SJCRH30 (cell line): ENCODE measurements at regions not wholly inside any gene's neighbourhood (a gene's known extent, or its start where the extent isn't known, plus 50 kb on each side); places are given as distances from the start of the nearest gene placed in this dataset.
A peak's percentile ranks its signal among the peaks of the same experiment; 100 is the strongest.

Experiments
- DNase-seq, 2 experiments: peaks; one replicate each; pipeline ENCODE4 v3.0.0-alpha.2; 2015 to 2020
- H3K27ac ChIP-seq: fragments of 250-450 bp; sonication (Bioruptor Pico); 2 replicates; pipeline ENCODE4 v1.5.1; 2020; ENCODE audit warnings: mild to moderate bottlenecking, moderate library complexity
- H3K27me3 ChIP-seq: fragments of 250-450 bp; sonication (Bioruptor Pico); 2 replicates; pipeline ENCODE4 v1.5.1; 2020; ENCODE audit warnings: mild to moderate bottlenecking, moderate library complexity
- H3K36me3 ChIP-seq: fragments of 250-450 bp; sonication (Bioruptor Pico); 2 replicates; pipeline ENCODE4 v1.5.1; 2020; ENCODE audit warnings: mild to moderate bottlenecking, moderate library complexity
- H3K4me1 ChIP-seq: fragments of 250-450 bp; sonication (Bioruptor Pico); 2 replicates; pipeline ENCODE4 v1.5.1; 2020; ENCODE audit warnings: mild to moderate bottlenecking, moderate library complexity
- H3K4me3 ChIP-seq: fragments of 250-450 bp; sonication (Bioruptor Pico); 2 replicates; pipeline ENCODE4 v1.5.1; 2020; ENCODE audit warnings: mild to moderate bottlenecking, moderate library complexity
- H3K9me3 ChIP-seq: fragments of 250-450 bp; sonication (Bioruptor Pico); replicated peaks from 2 replicates; pipeline ENCODE4 v1.5.1; 2020; ENCODE audit warnings: mild to moderate bottlenecking, moderate library complexity

DNA sequence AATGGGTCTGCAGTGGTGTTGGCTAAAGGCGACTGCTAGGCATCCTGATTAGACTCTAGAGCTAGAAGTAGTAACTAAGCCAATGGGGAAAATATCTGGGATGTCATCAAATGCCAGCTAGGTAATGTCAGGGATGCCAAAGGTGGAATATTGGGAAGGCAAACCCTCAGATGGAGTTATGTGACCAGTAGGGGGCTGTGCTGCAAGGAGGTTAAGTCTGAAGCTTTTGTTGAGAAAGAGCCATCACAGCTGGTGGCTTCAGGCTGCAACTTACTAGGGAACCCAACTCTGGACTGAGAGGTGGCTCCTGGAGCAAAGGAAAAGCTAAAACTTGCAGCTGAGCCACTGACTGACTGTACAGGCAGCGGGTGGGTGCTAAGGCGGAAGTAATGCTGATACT, 576.9 kb upstream of the GHITM start:
- no peaks in the 10 kb centered on the region for H3K36me3 ChIP-seq

DNA sequence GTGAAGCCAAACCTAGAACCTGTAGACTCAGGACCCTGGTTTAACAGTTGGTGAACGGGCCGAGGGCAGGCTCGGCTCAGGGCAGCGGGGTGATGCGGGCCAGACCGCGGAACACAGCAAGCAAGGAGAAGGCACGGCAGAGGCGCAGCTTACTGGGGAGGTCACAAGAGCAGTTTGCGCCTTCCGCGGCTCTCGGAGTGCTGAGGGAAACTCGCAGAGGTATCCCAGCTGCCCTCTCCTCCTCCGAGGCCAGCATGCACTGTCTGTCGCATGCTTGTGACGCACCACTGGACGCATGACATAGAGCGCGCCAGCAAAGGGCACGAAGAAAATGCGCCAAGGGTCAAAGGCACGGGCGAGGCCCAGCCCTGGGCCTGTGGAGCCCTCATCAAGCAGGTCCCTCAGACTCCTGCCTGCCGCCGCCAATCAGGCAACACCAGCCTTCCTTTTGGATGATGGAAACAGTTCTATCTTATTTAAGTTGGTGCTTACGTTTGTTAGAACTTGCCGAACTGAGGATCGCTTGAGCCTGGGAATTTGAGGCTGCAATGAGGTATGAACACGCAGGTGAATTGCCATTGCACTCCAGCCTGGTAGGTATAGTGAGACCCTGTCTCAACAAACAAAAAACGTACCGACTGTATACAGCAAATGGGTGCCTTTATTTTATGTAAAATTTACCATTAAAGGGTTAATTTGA, 574.3 kb upstream of the GHITM start:
- H3K27ac ChIP-seq = no peak overlapping the region
- DNase-seq = no peak

More for the DNA sequence above, 576.9 kb upstream of the GHITM start:
- Histone ChIP-seq H3K9me3 (no peaks in the 10 kb centered on the region), H3K27me3 (no peaks in the 10 kb centered on the region), H3K4me1 (no peaks in the 10 kb centered on the region), H3K27ac (no peak overlapping the region), H3K4me3 (no peak overlapping the region)
- no peak for DNase-seq

GRCh38 chr10:83572036-83572435, 567.3 kb upstream of the GHITM start:
- Histone ChIP-seq H3K27ac (no peak overlapping the region), H3K36me3 (no peaks in the 10 kb centered on the region), H3K9me3 (no peaks in the 10 kb centered on the region), H3K4me1 (no peaks in the 10 kb centered on the region), H3K4me3 (no peak overlapping the region), H3K27me3 (no peaks in the 10 kb centered on the region)
- no peak for DNase-seq

More for the DNA sequence above, 574.3 kb upstream of the GHITM start:
- Histone ChIP-seq H3K9me3 (no peaks in the 10 kb centered on the region), H3K4me3 (no peak overlapping the region), H3K36me3 (no peaks in the 10 kb centered on the region), H3K27me3 (no peaks in the 10 kb centered on the region), H3K4me1 (no peaks in the 10 kb centered on the region)

DNA sequence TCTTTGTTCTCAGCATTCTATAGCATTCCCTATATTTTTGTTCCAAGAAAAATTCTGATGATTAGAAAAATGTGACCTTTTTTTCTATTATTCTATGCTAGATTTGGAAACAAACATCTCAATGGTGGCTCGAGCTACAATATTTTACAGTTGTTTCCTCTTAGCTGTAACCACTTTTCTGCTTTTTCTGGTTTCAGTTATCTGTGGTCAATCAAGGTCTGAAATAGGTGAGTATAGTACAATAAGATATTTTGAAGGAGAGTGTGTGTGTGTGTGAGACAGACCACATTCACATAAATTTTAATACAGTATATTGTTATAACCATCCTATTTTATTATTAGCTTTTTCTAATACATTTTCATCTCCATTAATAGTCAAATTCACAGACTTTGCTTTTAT, 564.5 kb upstream of the GHITM start:
- no peaks in the 10 kb centered on the region for H3K36me3 ChIP-seq

GRCh38 chr10:83577421-83577820, 561.9 kb upstream of the GHITM start:
- DNase-seq = no peak
- no peaks in the 10 kb centered on the region for H3K36me3 ChIP-seq
- no peaks in the 10 kb centered on the region for H3K9me3 ChIP-seq
- H3K4me3 ChIP-seq = no peak overlapping the region
- no peaks in the 10 kb centered on the region for H3K27me3 ChIP-seq
- H3K4me1 ChIP-seq = no peaks in the 10 kb centered on the region
- H3K27ac ChIP-seq = no peak overlapping the region

More for the DNA sequence above, 564.5 kb upstream of the GHITM start:
- no peak for DNase-seq
- Histone ChIP-seq H3K27me3 (no peaks in the 10 kb centered on the region), H3K4me1 (no peaks in the 10 kb centered on the region), H3K27ac (no peak overlapping the region), H3K4me3 (no peak overlapping the region), H3K9me3 (no peaks in the 10 kb centered on the region)

- H3K27me3 ChIP-seq = no peaks in the 10 kb centered on the region
- H3K4me1 ChIP-seq = no peaks in the 10 kb centered on the region
- no peak overlapping the region for H3K4me3 ChIP-seq
- no peaks in the 10 kb centered on the region for H3K36me3 ChIP-seq
- DNase-seq = no peak
- H3K9me3 ChIP-seq = no peaks in the 10 kb centered on the region
- no peak overlapping the region for H3K27ac ChIP-seq
These were observed 558.8 kb upstream of the GHITM start for GRCh38 chr10:83580373-83581012.

- H3K9me3 ChIP-seq = no peaks in the 10 kb centered on the region
- no peak overlapping the region for H3K27ac ChIP-seq
- no peak overlapping the region for H3K4me3 ChIP-seq
- no peaks in the 10 kb centered on the region for H3K36me3 ChIP-seq
- no peaks in the 10 kb centered on the region for H3K27me3 ChIP-seq
- no peak for DNase-seq
- H3K4me1 ChIP-seq = no peaks in the 10 kb centered on the region
These were observed 556.8 kb upstream of the GHITM start for GRCh38 chr10:83582407-83583095.

DNA sequence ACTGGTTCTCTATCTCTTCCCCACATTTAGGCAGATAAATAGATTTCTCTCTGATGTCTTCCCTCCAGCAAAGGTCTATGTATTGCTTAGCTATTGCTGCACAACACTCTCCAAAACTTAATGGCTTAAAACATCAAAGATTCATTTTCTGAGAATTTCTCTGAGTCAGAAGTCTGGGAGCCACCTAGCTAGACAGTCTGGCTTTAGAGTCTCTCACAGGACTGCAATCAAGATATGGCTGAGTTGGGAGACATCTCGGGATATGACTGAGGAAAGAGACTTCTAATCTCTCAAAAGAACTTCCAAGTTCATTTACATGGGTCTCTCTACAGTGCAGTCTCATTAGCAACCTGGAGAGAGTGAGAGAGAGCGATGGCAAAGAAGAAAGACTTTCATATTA, 553.6 kb upstream of the GHITM start:
- H3K27ac ChIP-seq = no peak overlapping the region
- H3K27me3 ChIP-seq = no peaks in the 10 kb centered on the region
- H3K4me1 ChIP-seq = no peaks in the 10 kb centered on the region
- H3K4me3 ChIP-seq = no peak overlapping the region
- H3K36me3 ChIP-seq = no peaks in the 10 kb centered on the region
- H3K9me3 ChIP-seq = no peaks in the 10 kb centered on the region
- DNase-seq = no peak

DNA sequence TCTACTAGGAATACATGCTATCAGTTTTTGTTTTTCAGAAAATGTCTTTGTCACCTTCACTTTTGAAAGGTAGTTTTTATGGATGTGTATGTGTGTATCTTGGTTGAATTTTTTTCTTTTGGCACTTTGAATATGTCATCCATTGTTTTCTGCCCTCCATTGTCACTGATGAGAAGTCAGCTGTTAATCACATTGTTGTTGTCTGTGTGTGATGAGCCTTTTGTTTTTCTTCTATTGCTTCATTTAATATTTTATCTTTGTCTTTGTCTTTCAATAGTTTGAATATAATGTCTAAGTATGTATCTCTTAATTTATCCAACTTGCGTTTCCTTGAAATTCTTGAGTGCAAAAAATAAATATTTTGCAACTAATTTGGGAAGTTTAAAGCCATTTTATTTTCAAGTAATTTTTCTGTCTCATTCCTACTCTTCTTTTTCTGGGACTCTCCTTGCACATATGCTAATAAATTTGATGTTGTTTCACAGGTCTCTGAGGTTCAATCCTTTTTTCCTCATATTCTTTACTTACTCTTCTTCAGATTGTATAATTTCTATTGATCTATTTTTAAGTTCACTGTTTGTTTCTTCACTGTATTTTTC, 546.9 kb upstream of the GHITM start:
- H3K4me1 ChIP-seq = no peaks in the 10 kb centered on the region
- no peak overlapping the region for H3K27ac ChIP-seq
- no peak overlapping the region for H3K4me3 ChIP-seq
- no peaks in the 10 kb centered on the region for H3K9me3 ChIP-seq
- no peak for DNase-seq
- no peaks in the 10 kb centered on the region for H3K36me3 ChIP-seq
- H3K27me3 ChIP-seq = no peaks in the 10 kb centered on the region

GRCh38 chr10:83603708-83604107, 535.6 kb upstream of the GHITM start:
- Histone ChIP-seq H3K27ac (no peak overlapping the region), H3K9me3 (no peaks in the 10 kb centered on the region), H3K4me3 (no peak overlapping the region), H3K36me3 (no peaks in the 10 kb centered on the region), H3K4me1 (no peaks in the 10 kb centered on the region), H3K27me3 (no peaks in the 10 kb centered on the region)
- no peak for DNase-seq

DNA sequence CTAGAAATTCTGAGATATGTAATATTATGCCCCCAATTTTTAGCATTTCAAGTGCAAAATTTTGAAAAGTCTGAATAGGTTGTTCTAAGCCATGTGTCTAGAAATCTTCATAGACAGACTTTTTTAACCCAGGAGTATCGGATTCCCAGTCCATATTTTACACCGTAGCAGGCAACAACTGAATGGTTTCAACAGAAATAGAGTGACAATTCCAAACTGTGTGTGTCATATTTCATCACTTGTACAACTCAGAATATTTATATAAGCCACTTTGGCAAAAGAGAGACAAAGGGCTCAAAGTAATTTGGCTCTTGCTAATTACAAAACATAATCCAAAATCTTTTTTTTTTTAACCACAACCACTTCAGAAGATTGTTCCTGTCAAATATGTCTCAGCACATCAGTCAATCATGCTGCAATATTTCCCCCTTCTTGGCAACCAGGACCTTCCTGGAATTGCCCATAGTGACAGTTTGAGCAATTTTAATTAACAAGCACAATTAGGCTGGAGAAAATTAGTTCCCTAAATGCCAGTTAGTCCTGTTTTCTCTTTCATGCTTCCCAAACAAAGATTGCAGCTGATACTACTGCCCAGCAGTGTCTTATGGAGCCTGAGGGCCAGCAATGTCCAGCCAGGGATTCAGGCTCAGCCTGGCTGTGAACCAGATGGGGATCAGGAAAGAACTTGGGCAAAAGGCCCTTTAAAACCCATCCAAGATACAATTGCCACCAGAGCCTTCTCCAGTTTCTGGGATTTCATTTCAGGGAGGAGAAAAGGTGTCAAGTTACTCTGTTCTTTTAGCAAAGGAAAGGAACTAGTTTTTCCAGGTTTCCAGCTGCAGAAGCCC, 533.3 kb upstream of the GHITM start:
- Histone ChIP-seq H3K27ac (no peak overlapping the region), H3K36me3 (no peaks in the 10 kb centered on the region), H3K27me3 (no peaks in the 10 kb centered on the region), H3K4me1 (no peaks in the 10 kb centered on the region), H3K9me3 (no peaks in the 10 kb centered on the region), H3K4me3 (no peak overlapping the region)
- peak in 1 of 2 experiments; percentile 1 for DNase-seq

- Histone ChIP-seq H3K27ac (no peak overlapping the region), H3K4me3 (no peak overlapping the region), H3K27me3 (no peaks in the 10 kb centered on the region), H3K4me1 (no peaks in the 10 kb centered on the region), H3K9me3 (no peaks in the 10 kb centered on the region), H3K36me3 (no peaks in the 10 kb centered on the region)
- DNase-seq = no peak
These were observed 531.2 kb upstream of the GHITM start for GRCh38 chr10:83607959-83608745.

- H3K27ac ChIP-seq = no peak overlapping the region
- DNase-seq = no peak
These were observed 527.3 kb upstream of the GHITM start for GRCh38 chr10:83612050-83612449.

GRCh38 chr10:83612746-83613145, 526.6 kb upstream of the GHITM start:
- Histone ChIP-seq H3K27ac (no peak overlapping the region), H3K27me3 (no peaks in the 10 kb centered on the region), H3K4me1 (no peaks in the 10 kb centered on the region), H3K9me3 (no peaks in the 10 kb centered on the region), H3K4me3 (no peak overlapping the region), H3K36me3 (no peaks in the 10 kb centered on the region)
- DNase-seq = no peak

More at GRCh38 chr10:83612050-83612449, 527.3 kb upstream of the GHITM start:
- Histone ChIP-seq H3K36me3 (no peaks in the 10 kb centered on the region), H3K4me3 (no peak overlapping the region), H3K4me1 (no peaks in the 10 kb centered on the region), H3K27me3 (no peaks in the 10 kb centered on the region), H3K9me3 (no peaks in the 10 kb centered on the region)
